SK-N-DZ (cell line): ENCODE measurements at regions not wholly inside any gene's neighbourhood (a gene's known extent, or its start where the extent isn't known, plus 50 kb on each side); places are given as distances from the start of the nearest gene placed in this dataset.
"Not testable (repeated sequence)": the region's sequence is repeated elsewhere in the genome, so short reads cannot be mapped to it uniquely, and the experiment has no call there.

ENCODE experiments used
- DNase-seq: peaks from one replicate; pipeline ENCODE4 v3.0.0-alpha.2; 2015; ENCODE audit warnings: low spot score

DNA sequence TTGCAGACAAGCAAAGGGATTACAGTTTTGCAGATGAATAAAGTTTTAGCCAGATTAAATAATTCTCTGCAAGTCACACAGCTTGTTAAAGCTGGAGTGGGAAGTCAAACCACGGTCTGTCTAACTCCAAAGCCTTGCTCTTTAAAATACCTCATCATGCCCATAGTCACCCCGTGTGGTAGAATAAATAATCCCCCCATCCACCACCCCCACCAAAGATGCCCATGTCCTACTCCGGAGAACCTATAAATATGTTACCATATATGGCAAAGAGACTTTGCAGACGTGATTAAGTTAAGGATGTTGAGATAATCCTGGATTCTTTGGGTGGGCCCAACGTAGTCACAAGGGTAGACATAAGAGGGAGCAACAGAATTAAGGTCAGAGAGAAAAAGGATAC lies 118.7 kb downstream of the BEND2 start:
- no peak for DNase-seq

DNA sequence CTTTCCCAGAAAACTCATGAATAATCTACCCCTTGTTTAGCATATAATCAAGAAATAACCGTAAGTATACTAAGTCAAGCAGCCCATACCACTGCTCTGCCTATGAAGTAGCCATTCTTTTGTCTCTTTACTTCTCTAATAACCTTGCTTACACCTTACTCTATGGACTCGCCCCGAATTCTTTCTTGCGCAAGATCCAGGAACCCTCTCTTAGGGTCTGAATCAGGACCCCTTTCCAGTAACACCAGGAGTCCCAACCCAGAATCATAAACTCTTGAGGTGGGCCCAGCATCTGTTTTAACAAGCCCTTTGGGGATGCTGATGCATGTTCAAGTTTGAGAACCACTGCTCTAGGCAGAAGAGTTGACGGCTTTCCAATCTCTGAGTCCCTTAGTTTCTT lies 119.6 kb downstream of the BEND2 start:
- DNase-seq, result no peak

DNA sequence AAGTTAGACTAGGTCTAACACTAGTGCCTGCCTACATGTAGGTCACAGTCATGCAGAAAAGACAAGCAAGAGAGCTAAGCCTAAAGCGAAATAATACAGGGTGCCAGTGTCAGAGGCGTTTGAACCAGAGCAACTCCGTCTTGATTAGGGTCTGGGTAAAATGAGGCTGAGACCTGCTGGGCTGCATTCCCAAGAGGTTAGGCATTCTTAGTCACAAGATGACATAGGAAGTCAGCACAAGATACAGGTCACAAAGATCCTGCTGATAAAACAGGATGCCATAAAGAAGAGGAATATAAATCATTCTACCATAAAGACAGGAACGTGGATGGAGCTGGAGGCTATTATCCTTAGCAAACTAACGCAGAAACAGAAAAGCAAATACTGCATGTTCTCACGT lies 120.9 kb downstream of the BEND2 start:
- DNase-seq, result no peak

DNA sequence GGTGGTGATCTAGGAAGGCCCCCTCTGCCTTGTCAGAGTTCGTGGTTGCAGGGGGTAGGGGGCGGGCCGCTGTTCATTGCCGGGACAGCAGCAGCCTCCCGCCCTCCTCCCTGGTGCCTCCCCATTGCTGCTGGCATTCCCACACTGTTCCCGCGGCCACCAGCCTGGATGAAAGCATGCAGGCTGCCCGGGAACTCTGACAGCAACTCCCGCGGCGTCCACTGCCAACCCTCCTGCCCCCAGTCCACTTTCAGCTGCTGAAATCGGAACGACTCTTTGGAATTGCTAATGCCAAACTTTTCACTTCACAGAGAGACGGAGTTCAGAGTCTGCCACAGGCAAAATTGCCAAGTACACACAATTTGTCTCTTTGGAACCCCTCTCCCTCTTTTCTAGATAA lies 121.9 kb downstream of the BEND2 start:
- DNase-seq, result no peak

DNA sequence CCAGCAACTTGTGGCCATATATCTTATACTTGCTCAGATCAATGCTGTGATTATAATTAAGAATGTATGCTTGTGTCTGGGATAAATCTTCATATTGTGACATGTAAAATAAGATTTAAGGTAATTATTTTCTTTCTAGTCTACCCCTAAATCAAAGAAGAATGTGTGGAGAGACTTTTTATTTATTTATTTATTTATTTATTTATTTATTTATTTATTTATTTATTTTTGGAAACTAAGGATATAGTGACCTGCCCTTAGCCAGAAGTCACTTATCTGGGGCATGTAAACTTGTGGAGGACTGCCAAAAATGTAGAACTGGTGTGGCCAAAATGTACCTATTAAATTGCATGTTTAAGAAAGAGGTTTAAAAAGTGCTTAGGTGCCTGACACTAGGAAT lies 144.3 kb downstream of the BEND2 start:
- DNase-seq, result no peak

DNA sequence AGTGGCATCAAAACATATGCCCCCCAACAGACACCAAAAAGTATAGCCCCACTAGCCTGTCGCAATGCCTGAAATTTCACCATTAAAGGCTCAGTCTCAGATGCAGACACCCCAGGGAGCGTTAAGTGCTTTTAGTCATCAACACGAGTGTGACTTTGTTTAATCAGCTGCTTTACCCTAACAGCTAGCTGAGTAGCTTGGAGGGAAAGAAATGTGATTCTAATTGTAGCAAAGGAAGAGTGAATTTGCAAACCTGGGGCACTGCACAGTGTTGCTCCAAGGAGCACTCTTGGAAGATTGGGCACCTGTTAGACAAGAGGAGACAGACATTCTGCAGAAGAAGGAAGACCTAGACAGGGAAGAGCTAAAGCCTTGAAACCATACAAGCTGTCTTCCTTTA lies 145.1 kb downstream of the BEND2 start:
- DNase-seq, result no peak

DNA sequence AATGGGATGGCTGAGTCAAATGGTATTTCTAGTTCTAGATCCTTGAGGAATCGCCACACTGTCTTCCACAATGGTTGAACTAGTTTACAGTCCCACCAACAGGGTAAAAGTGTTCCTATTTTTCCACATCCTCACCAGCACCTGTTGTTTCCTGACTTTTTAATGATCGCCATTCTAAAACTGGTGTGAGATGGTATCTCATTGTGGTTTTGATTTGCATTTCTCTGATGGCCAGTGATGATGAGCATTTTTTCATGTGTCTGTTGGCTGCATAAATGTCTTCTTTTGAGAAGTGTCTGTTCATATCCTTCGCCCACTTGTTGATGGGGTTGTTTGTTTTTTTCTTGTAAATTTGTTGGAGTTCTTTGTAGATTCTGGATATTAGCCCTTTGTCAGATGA lies 152.6 kb downstream of the BEND2 start:
- DNase-seq, result not testable (repeated sequence)

DNA sequence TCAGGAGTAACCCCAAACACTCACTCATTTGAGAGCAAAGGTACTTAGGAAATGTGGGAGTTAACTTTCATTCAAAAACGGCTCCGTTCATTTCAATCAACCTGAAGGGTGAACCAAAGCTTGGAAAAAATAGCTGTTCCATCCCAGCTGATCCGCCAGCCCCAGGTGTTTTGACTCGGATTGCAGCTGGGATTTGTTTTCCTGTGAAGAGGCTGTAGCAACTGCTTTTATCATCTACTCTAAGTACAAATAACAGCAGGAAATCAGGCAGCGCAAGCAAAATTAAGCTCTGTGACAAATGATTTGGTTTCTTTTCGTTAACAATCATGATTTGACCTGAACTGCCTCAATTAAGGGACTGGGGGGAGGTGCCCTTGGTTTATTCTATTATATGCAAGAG lies 154.7 kb downstream of the BEND2 start:
- no peak for DNase-seq

DNA sequence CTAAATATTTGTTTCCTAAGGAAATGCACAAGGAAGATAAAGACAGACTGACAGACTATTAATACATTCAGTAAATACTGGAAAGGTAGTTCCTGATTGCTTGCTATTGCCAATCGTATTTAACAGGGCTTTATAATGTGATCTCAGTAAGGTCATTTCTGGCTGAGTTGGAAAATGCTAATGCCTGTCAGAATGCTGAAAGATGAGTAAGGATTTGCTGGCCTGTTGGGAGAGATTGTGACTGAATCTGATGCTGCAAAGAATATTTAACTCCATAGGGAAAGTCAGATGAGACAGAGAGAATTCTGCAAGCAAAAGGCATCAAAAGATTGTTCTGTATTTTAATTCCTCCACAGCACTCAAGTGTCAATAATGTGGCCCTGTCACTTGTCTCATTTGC lies 169.0 kb downstream of the BEND2 start:
- DNase-seq, result no peak

DNA sequence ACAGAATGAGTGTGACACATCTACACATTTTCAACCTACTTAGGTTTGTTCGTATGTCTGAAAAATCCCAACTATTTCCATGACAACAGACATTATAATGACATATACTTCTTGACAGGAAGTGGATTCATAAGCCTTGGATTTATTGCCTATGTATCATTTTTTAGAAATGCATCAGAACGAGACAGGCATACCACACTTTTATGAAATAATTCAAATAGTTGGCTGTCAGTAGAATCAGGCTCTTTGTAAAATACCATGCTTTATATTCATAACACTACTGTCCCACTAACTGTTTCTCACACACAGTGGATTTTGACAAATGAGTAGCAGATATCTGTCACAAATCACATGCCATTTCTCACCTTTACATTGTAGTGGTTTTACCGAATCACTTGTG lies 173.2 kb downstream of the BEND2 start:
- no peak for DNase-seq

DNA sequence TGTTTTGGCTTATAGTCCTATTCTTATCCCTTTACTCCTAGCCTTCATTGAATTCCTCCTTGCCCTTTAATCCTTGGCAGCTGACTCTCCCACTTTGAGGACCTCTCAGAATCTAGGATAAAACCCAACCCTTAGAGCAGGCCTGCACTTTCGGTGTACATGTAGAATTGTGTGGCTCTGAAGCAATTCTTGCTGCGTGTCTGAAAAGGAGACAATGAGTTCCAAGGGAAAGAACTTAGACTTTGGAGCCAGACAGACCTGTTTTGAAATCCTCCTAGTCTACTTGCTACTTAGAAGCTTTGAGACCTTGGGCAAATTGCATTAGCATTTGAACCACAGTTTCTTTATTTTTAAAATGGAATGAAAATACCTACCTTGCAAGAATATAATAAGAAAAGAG lies 175.2 kb downstream of the BEND2 start:
- DNase-seq, result no peak

DNA sequence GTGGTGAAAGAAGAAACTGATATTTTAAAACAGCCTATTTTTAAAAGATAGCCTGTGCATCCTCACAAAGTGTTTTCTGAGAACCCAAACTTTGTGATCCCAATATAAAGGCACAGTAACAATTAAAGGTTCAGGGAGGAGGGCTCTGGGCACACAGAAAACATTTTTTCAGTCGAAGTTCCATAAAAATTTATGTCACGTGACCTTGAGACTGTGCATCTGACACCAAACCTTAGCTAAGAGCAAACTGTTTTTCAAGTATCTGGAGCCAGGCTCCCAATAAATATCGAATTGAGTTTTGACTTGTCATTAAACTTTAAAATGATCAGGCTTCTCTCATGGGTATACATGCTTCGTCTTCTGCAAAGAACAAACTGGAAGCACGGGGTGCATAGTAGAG lies 177.9 kb downstream of the BEND2 start:
- no peak for DNase-seq

DNA sequence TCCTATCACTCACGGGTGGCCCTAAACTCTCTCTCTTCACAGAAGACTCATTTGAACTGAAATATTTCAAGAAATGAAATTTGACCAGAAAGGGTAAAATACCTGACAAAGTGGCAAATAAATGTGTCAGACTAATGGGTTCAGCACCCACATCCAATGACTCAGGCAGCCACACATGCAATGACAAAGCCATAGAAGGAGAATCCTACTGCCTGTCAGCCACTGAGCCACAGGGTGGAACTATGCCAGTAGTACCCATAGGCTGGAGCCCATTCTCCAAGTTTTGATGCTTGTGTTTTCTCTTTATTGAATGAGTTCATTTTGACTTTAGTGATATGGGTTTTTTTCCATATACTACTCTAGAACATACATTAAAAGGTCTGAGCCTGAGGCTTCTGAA lies 179.0 kb downstream of the BEND2 start:
- no peak for DNase-seq

DNA sequence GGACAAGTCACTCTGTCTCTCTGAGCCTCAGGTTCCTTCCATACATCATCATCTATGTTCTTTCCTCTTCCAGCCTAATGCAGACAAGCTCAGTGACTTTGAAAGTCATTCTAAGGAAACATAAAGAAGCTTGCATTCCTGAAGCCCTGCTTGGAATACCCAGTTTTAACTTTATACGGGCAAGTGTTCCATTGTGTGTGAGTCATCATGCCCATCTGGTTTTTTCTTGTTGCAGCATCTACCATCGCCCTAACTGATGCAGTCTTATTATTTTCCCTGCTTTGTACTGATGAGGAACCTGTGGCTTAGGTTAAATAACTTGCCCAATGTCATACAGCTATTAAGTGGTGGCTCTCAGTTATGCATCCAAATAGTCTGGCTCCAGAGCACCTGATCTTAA lies 177.9 kb upstream of the RAI2 start:
- no peak for DNase-seq

DNA sequence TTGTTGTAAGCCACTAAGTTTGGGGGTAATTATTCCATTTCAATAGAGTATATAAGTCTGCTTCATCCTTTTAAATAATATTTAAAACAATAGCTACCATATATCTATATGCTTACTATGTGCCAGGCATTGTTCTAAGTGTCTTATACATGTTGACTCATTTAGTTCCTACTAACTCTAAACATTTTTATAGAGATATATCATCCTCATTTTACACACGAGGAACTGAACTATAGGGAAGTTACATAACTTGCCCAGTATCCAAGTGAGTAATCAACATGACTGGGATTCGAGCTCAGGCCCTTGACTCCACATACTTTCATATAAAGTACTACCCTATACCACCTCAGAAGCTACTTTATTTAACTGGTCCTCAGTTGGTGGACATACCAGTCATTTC lies 175.3 kb upstream of the RAI2 start:
- no peak for DNase-seq

DNA sequence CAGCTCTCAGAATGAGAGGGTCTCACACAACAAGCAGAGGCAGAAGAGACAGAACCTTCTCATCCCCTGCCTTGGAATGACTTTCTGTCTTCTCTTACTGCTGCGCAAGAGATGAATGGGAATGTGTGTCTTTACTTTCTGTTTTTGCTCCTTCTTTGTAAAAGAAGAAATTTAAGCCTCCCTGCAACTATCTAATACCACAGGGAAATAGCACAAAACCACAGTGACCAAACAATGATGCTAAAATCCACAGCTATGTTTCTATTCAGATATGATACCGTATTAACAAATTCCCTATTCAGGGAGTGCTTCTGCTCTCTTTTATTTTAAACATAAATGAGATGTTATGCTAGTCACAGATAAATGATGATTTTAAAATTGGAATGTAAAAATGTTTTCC lies 173.8 kb upstream of the RAI2 start:
- DNase-seq, result no peak

DNA sequence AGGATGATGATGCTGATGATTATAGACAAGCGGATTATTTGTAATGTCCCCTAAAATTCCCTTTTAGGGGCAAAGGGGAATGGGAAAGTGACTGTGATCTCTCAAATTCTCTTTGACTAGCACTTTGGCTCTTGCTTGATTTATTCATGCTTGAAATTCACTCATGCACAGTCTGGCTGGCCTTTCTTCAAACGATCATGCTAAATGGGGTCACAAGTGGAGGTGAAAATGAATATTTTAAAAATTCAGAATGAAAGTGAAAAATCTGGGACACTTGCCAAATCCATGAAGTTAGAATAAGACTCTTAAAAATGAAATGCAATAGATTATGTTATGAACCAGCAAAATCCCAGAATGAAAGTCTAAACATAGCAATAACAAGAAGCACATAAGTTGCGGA lies 173.4 kb upstream of the RAI2 start:
- DNase-seq, result no peak

DNA sequence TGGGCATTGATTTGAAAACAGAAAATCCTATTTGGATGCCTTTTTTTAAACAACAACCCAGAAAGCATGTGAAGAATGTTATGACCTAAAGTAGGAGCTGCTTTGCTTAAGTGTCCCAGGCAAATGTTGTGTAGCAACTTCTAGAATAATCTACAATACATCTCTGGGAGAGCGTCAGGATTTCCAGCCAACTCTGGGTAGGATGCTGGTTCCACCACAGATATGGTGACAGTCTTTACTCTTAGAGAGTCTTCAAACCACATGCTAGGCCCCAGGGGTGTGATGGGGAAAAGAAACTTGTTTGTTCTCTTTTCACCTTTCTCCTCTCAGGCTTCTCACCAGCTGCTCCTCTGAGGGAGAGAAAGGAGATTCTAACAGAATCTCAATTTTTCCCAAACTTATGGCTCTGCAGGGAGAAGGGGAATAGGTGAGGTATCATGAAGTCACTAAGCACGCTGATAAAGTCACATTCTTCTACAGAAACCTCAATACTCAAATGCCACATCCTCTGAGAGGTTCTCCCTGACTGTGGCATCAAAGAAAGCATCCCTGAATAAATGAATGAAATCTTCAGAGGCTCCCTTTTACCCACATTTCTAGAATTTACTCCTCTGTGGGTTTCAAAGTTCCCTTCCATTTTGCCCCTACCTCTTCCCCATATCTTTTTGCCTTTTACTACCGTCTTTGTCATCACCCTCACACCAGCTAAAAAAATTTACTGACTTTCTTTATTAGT lies 171.6 kb upstream of the RAI2 start:
- DNase-seq, result no peak

DNA sequence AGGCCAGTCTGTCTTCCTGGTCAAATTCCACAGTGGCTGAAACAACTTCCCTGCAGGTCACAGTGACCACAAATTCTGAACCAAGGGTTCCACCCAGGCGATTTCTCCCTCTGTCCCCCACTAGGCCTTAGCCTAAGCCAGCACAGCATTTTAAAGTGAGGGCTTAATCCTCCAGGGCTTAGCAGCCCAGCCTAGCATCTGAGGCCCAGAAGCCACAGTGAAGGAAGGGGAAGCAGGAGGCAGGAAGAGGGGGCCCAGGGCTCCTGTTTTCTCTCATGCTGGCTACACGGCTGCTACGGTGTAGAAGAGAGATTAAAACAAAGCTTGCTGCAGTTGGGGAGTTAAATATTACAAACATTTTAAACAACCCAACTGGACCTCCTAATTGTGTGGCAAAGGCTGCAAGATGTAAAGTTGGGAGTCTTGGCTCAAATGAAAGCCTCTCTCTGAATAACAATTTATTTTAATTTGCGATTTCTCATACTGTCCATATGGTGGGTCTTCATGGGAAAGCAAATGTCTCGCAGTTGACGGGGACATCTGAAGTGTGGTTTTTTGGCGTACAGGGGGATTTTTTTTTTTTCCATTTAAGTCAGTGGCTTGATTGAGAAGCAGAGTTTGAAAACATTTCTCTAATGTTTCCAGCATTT lies 170.8 kb upstream of the RAI2 start:
- no peak for DNase-seq

DNA sequence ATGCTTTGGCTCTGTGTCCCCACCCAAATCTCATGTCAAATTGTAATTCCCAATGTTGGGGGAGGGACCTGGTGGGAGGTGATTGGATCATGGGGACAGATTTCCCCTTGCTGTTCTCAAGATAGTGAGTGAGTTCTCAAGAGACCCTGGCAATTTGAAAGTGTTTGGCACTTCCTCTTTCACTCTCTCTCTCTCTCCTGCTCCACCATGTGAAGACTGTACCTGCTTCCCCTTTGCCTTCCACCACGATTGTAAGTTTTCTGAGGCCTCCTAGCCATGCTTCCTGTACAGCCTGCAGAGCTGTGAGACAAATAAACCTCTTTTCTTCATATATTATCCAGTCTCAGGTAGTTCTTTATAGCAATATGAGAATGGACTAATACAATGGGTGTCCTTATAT lies 169.6 kb upstream of the RAI2 start:
- not testable (repeated sequence) for DNase-seq

DNA sequence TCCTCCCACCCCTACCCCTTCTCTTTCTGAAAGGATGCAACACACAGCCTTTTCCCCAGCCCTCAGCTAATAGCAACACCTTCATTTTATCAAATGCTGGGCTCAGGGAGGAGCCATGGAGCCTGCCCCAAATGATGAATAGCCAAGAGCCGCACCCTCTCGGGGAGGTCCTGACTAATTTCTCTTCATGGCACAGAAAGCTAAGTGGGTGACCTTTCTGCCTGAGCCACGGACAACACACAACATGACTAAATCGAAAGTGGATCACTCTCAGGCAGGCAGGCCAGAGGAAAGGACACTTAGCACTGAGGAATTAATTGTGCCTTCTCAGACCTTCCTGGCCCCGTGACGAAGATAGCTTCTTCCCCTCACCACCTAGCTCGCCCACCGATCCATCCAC lies 165.1 kb upstream of the RAI2 start:
- no peak for DNase-seq

DNA sequence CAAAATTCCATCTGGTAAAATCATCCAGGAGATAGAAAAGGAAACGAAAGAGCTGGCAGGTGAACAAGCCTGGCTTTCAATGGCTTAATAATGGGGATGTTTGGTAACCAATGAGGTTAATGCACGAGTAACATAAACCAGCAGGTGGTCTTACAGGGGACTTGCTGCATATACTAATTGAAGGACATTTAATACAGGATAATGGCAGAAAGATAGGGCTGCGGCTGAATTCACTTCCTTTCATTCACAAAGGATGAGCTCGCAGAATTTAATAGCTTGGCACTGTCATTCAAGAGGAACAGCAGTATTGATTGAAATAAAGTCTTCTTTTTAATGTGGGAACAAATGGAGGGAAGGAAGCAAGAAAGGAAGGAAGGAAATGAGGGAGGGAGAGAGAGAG lies 156.3 kb upstream of the RAI2 start:
- DNase-seq, result no peak

DNA sequence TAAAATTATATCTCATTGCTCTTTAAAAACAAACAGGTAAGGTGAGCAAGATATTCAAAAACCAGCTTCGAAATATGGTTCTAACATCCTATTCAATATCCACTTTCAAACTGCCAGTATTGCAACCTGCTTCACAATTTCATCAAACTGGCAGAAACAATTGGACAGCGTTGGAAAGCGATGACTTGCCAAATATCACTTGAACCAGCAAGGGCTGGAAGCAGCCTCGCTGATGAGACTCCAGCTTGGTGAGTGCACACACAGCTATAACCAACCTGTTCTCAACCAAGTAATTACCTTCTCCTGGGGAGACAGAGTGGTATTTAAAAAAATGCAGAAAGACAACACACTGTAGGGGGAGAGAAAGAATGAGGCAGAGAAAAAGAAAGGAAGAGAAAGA lies 155.8 kb upstream of the RAI2 start:
- no peak for DNase-seq

DNA sequence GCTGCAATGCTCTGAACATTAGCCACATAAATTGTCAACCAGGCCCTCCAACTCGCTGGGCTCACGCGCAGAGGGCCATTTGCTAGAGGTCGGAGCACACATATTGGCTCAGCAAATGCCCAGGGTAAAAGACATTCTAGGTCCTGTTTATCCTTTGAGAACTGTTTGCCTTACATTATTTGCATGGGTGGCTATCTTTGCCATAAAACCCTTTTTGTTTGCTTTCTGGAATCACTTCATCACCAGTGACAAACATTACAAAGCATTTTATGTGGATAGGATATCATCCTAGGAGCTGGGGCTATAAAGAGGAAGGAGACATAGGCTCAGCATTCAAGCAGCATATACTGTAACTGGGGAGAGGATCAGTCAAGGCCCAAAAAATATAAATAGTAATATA lies 149.2 kb upstream of the RAI2 start:
- no peak for DNase-seq
